Stimulated activated naive B cell treated with anti-CD40 and anti-IgM and Interleukin-4, amounts not matched to agents 10 μg/mL and 1 μg/mL and 100 μg/mL, for 72 hours (primary cell): ENCODE measurements at regions not wholly inside any gene's neighbourhood (a gene's known extent, or its start where the extent isn't known, plus 50 kb on each side); places are given as distances from the start of the nearest gene placed in this dataset.
"Not testable (repeated sequence)": the region's sequence is repeated elsewhere in the genome, so short reads cannot be mapped to it uniquely, and the experiment has no call there.

ENCODE experiments used
- ATAC-seq, 2 donors: fragments of 150-1000 bp; cut with Tn5 transposase; replicated peaks; 2 replicates each; pipeline ENCODE4 v1.10.0; 2021; ENCODE audit warnings: moderate library complexity in 1 of 2
- DNase-seq: peaks from one replicate; pipeline ENCODE4 v3.0.0; 2021
- H3K27ac Mint-ChIP-seq: one replicate; pipeline ENCODE4 v1.8.0; 2022; ENCODE audit warnings: mild to moderate bottlenecking, mixed read lengths
- H3K27me3 Mint-ChIP-seq, 2 donors: one replicate each; pipeline ENCODE4 v1.8.0; 2022; ENCODE audit warnings: mixed read lengths in 2 of 2
- H3K36me3 Mint-ChIP-seq, 2 donors: one replicate each; pipeline ENCODE4 v1.8.0; 2022; ENCODE audit warnings: mixed read lengths in 2 of 2, mild to moderate bottlenecking in 1 of 2
- H3K4me1 Mint-ChIP-seq, 2 donors: one replicate each; pipeline ENCODE4 v1.8.0; 2022; ENCODE audit warnings: mixed read lengths in 2 of 2, mild to moderate bottlenecking in 1 of 2
- H3K4me3 Mint-ChIP-seq, 2 donors: one replicate each; pipeline ENCODE4 v1.8.0; 2022; ENCODE audit warnings: mild to moderate bottlenecking in 2 of 2, mixed read lengths in 2 of 2, moderate library complexity in 1 of 2
- H3K9me3 Mint-ChIP-seq, 2 donors: one replicate each; pipeline ENCODE4 v1.8.0; 2022; ENCODE audit warnings: mixed read lengths in 2 of 2, mild to moderate bottlenecking in 1 of 2

GRCh38 chr9:83191154-83191553 lies 128.2 kb upstream of the RASEF start:
- Mint-ChIP-seq H3K4me1 (no peaks in the 10 kb centered on the region), H3K27ac (no peak overlapping the region), H3K27me3 (peaks cover 9 to 16% of the 10 kb centered on the region in 2 donors), H3K9me3 (peaks cover 0 to 2% of the 10 kb centered on the region in 2 donors), H3K36me3 (no peaks in the 10 kb centered on the region), H3K4me3 (no peak overlapping the region)
- DNase-seq (no peak), ATAC-seq (no peak)

- not testable (repeated sequence) for H3K4me3 Mint-ChIP-seq, ATAC-seq, H3K9me3 Mint-ChIP-seq, H3K27ac Mint-ChIP-seq, DNase-seq, H3K36me3 Mint-ChIP-seq, H3K4me1 Mint-ChIP-seq
- H3K27me3 Mint-ChIP-seq = peaks cover 9 to 16% of the 10 kb centered on the region in 2 donors
These were observed 126.1 kb upstream of the RASEF start for GRCh38 chr9:83189026-83189425.

GRCh38 chr9:83188277-83188676 lies 125.3 kb upstream of the RASEF start:
- no peaks in the 10 kb centered on the region for H3K4me1 Mint-ChIP-seq
- no peaks in the 10 kb centered on the region for H3K36me3 Mint-ChIP-seq
- H3K9me3 Mint-ChIP-seq = peaks cover 0 to 2% of the 10 kb centered on the region in 2 donors
- no peak overlapping the region for H3K4me3 Mint-ChIP-seq
- ATAC-seq (no peak), DNase-seq (no peak)
- no peak overlapping the region for H3K27ac Mint-ChIP-seq
- peaks cover 9 to 16% of the 10 kb centered on the region in 2 donors for H3K27me3 Mint-ChIP-seq

GRCh38 chr9:83186155-83186737 lies 123.3 kb upstream of the RASEF start:
- Mint-ChIP-seq H3K36me3 (no peaks in the 10 kb centered on the region), H3K27ac (no peak overlapping the region), H3K27me3 (peaks cover 9 to 16% of the 10 kb centered on the region in 2 donors), H3K9me3 (peaks cover 0 to 2% of the 10 kb centered on the region in 2 donors), H3K4me1 (no peaks in the 10 kb centered on the region), H3K4me3 (no peak overlapping the region)
- ATAC-seq (no peak), DNase-seq (no peak)

GRCh38 chr9:83185488-83186154 lies 122.7 kb upstream of the RASEF start:
- Mint-ChIP-seq H3K27me3 (peaks cover 9 to 16% of the 10 kb centered on the region in 2 donors), H3K36me3 (no peaks in the 10 kb centered on the region), H3K9me3 (peaks cover 0 to 2% of the 10 kb centered on the region in 2 donors), H3K27ac (no peak overlapping the region), H3K4me1 (no peaks in the 10 kb centered on the region), H3K4me3 (no peak overlapping the region)
- no peak for DNase-seq
- no peak for ATAC-seq

- no peak overlapping the region for H3K4me3 Mint-ChIP-seq
These were observed 120.7 kb upstream of the RASEF start for GRCh38 chr9:83183621-83184020.

GRCh38 chr9:83182071-83182470 lies 119.1 kb upstream of the RASEF start:
- peaks cover 7 to 12% of the 10 kb centered on the region in 2 donors for H3K9me3 Mint-ChIP-seq
- H3K4me3 Mint-ChIP-seq = no peak overlapping the region
- ATAC-seq (no peak), DNase-seq (no peak)
- H3K36me3 Mint-ChIP-seq = no peaks in the 10 kb centered on the region
- peaks cover 0 to 3% of the 10 kb centered on the region in 2 donors for H3K27me3 Mint-ChIP-seq
- no peak overlapping the region for H3K27ac Mint-ChIP-seq
- no peaks in the 10 kb centered on the region for H3K4me1 Mint-ChIP-seq

More at GRCh38 chr9:83183621-83184020, 120.7 kb upstream of the RASEF start:
- peaks cover 4 to 10% of the 10 kb centered on the region in 2 donors for H3K27me3 Mint-ChIP-seq
- no peaks in the 10 kb centered on the region for H3K9me3 Mint-ChIP-seq
- DNase-seq = no peak
- no peak for ATAC-seq
- H3K36me3 Mint-ChIP-seq = no peaks in the 10 kb centered on the region
- no peaks in the 10 kb centered on the region for H3K4me1 Mint-ChIP-seq
- H3K27ac Mint-ChIP-seq = no peak overlapping the region

GRCh38 chr9:83178717-83179116 lies 115.8 kb upstream of the RASEF start:
- H3K27ac Mint-ChIP-seq = no peak overlapping the region
- DNase-seq = no peak
- no peak for ATAC-seq
- H3K4me1 Mint-ChIP-seq = no peaks in the 10 kb centered on the region
- H3K4me3 Mint-ChIP-seq = no peak overlapping the region
- H3K9me3 Mint-ChIP-seq = peaks cover 7 to 12% of the 10 kb centered on the region in 2 donors
- no peaks in the 10 kb centered on the region for H3K36me3 Mint-ChIP-seq
- no peaks in the 10 kb centered on the region for H3K27me3 Mint-ChIP-seq

- no peak overlapping the region for H3K4me3 Mint-ChIP-seq
- ATAC-seq (no peak), DNase-seq (no peak)
- H3K27ac Mint-ChIP-seq = no peak overlapping the region
- H3K4me1 Mint-ChIP-seq = no peaks in the 10 kb centered on the region
- no peaks in the 10 kb centered on the region for H3K36me3 Mint-ChIP-seq
- no peaks in the 10 kb centered on the region for H3K27me3 Mint-ChIP-seq
- H3K9me3 Mint-ChIP-seq = peaks cover 15 to 21% of the 10 kb centered on the region in 2 donors
These were observed 114.8 kb upstream of the RASEF start for GRCh38 chr9:83177747-83178146.

GRCh38 chr9:83167126-83167525 lies 104.2 kb upstream of the RASEF start:
- no peak overlapping the region for H3K27ac Mint-ChIP-seq
- H3K4me3 Mint-ChIP-seq = no peak overlapping the region
- ATAC-seq (no peak), DNase-seq (no peak)
- H3K27me3 Mint-ChIP-seq = no peaks in the 10 kb centered on the region
- peaks cover 6 to 16% of the 10 kb centered on the region in 2 donors for H3K9me3 Mint-ChIP-seq
- H3K36me3 Mint-ChIP-seq = peaks cover 0 to 3% of the 10 kb centered on the region in 2 donors
- H3K4me1 Mint-ChIP-seq = no peaks in the 10 kb centered on the region

- Mint-ChIP-seq H3K36me3 (peaks cover 0 to 3% of the 10 kb centered on the region in 2 donors), H3K4me3 (no peak overlapping the region), H3K27me3 (no peaks in the 10 kb centered on the region), H3K27ac (no peak overlapping the region), H3K4me1 (no peaks in the 10 kb centered on the region), H3K9me3 (peaks cover 5 to 14% of the 10 kb centered on the region in 2 donors)
- no peak for ATAC-seq
- DNase-seq = no peak
These were observed 103.4 kb upstream of the RASEF start for GRCh38 chr9:83166372-83166771.

- Mint-ChIP-seq H3K4me1 (no peaks in the 10 kb centered on the region), H3K36me3 (no peaks in the 10 kb centered on the region), H3K27me3 (no peaks in the 10 kb centered on the region), H3K9me3 (peaks cover 1 to 10% of the 10 kb centered on the region in 2 donors), H3K27ac (no peak overlapping the region), H3K4me3 (no peak overlapping the region)
- no peak for DNase-seq
- no peak for ATAC-seq
These were observed 92.8 kb upstream of the RASEF start for GRCh38 chr9:83155733-83156132.

- H3K4me1 Mint-ChIP-seq = no peaks in the 10 kb centered on the region
- peaks cover 0 to 3% of the 10 kb centered on the region in 2 donors for H3K9me3 Mint-ChIP-seq
- H3K36me3 Mint-ChIP-seq = no peaks in the 10 kb centered on the region
- H3K4me3 Mint-ChIP-seq = no peak overlapping the region
- peaks cover 0 to 3% of the 10 kb centered on the region in 2 donors for H3K27me3 Mint-ChIP-seq
- no peak for ATAC-seq
- DNase-seq = no peak
- H3K27ac Mint-ChIP-seq = no peak overlapping the region
These were observed 91.9 kb upstream of the RASEF start for GRCh38 chr9:83154821-83155220.

GRCh38 chr9:83154087-83154736 lies 91.3 kb upstream of the RASEF start:
- no peaks in the 10 kb centered on the region for H3K4me1 Mint-ChIP-seq
- H3K27me3 Mint-ChIP-seq = peaks cover 0 to 4% of the 10 kb centered on the region in 2 donors
- DNase-seq = no peak
- H3K36me3 Mint-ChIP-seq = no peaks in the 10 kb centered on the region
- peaks cover 2 to 6% of the 10 kb centered on the region in 2 donors for H3K9me3 Mint-ChIP-seq
- ATAC-seq = peak; percentile 44 to 56
- no peak overlapping the region for H3K27ac Mint-ChIP-seq
- no peak overlapping the region for H3K4me3 Mint-ChIP-seq

- DNase-seq = no peak
- ATAC-seq = no peak
- H3K4me3 Mint-ChIP-seq = no peak overlapping the region
These were observed 90.1 kb upstream of the RASEF start for GRCh38 chr9:83153030-83153429.

More at GRCh38 chr9:83153030-83153429, 90.1 kb upstream of the RASEF start:
- Mint-ChIP-seq H3K4me1 (no peaks in the 10 kb centered on the region), H3K27me3 (peaks cover 0 to 4% of the 10 kb centered on the region in 2 donors), H3K27ac (no peak overlapping the region), H3K36me3 (no peaks in the 10 kb centered on the region), H3K9me3 (peaks cover 5 to 7% of the 10 kb centered on the region in 2 donors)
